ENCODE measurements at regions not wholly inside any gene's neighbourhood (a gene's known extent, or its start where the extent isn't known, plus 50 kb on each side); places are given as distances from the start of the nearest gene placed in this dataset.

- Histone ChIP-seq H3K4me3 (ENCODE audit: low read length in 3 of 3) (no peak overlapping the region), H3K27me3 (ENCODE audit: control insufficient read depth in 3 of 3, insufficient read depth in 3 of 3, low read length in 3 of 3) (no peaks in the 10 kb centered on the region), H3K9me3 (ENCODE audit: control insufficient read depth in 3 of 3, low read length in 3 of 3) (no peaks in the 10 kb centered on the region), H3K9ac (ENCODE audit: low read depth in 1 of 3, low read length in 3 of 3) (no peak overlapping the region), H3K27ac (ENCODE audit: low read depth, low read length) (no peak overlapping the region), H3K36me3 (ENCODE audit: control insufficient read depth in 3 of 3, insufficient read depth in 3 of 3, low read length in 3 of 3) (no peaks in the 10 kb centered on the region), H3K4me1 (ENCODE audit: control insufficient read depth in 3 of 3, insufficient read depth in 3 of 3, low read length in 3 of 3) (peaks cover 3 to 10% (median 7%) of the 10 kb centered on the region in 3 donors)
Measured at GRCh38 chr20:36102809-36103596, 51.5 kb upstream of the EPB41L1 start.

DNA sequence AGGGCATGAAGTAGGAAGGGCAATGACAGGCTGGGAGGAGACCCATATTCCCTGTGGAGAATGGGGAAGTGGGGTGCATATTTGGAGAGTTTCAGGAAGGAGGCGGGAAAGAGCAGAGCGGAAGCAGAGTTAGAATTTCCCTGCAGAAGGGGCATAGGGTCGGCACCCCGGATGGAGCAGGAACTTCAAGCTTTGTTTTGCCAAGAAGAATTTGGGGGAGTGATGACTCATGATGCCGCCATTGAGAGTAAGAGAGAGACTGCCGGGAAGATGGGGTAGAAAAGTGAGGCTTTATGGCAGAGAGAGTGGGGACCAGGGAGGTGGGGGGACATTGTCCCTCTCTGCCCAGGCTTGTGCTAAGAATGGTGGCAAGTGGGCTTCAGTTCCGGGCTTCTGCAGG lies 50.3 kb upstream of the EPB41L1 start:
- Histone ChIP-seq H3K36me3 (ENCODE audit: control insufficient read depth in 3 of 3, insufficient read depth in 3 of 3, low read length in 3 of 3) (no peaks in the 10 kb centered on the region), H3K9me3 (ENCODE audit: control insufficient read depth in 3 of 3, low read length in 3 of 3) (no peaks in the 10 kb centered on the region), H3K27ac (ENCODE audit: low read depth, low read length) (no peak overlapping the region), H3K27me3 (ENCODE audit: control insufficient read depth in 3 of 3, insufficient read depth in 3 of 3, low read length in 3 of 3) (no peaks in the 10 kb centered on the region), H3K4me1 (ENCODE audit: control insufficient read depth in 3 of 3, insufficient read depth in 3 of 3, low read length in 3 of 3) (peaks cover 0 to 5% (median 2%) of the 10 kb centered on the region in 3 donors), H3K9ac (ENCODE audit: low read depth in 1 of 3, low read length in 3 of 3) (no peak overlapping the region), H3K4me3 (ENCODE audit: low read length in 3 of 3) (no peak overlapping the region)
